HG02938 (cell line): ENCODE measurements at regions not wholly inside any gene's neighbourhood (a gene's known extent, or its start where the extent isn't known, plus 50 kb on each side); places are given as distances from the start of the nearest gene placed in this dataset.

Experiments used
- ATAC-seq: cut with Tn5 transposase; IDR thresholded peaks from one replicate; pipeline ENCODE4 v1.9.1; 2021; ENCODE audit warnings: mild to moderate bottlenecking, moderate library complexity; ENCODE audit not compliant: unreplicated experiment

DNA sequence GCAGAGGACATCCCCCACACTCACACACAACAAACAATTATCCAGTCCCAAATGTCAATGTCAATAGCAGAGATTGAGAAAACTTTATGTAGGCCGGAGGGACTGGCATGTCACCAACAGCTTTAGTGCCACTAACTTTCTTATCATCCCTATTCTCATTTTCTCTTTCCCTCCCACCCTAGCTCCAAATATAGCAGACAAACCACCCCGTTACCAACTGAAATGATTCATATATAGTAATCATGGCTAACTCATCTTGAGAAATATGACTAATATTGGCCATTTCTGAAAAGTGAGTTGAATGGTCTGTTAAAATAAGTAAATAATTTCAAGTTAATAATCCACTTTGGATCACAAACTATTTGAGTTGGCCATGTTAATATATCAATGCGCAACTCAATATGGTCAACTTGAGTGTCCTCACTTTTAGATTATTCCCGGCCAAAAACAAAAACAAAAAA, 242.1 kb upstream of the RND3 start:
- ATAC-seq, result peak; percentile 80

DNA sequence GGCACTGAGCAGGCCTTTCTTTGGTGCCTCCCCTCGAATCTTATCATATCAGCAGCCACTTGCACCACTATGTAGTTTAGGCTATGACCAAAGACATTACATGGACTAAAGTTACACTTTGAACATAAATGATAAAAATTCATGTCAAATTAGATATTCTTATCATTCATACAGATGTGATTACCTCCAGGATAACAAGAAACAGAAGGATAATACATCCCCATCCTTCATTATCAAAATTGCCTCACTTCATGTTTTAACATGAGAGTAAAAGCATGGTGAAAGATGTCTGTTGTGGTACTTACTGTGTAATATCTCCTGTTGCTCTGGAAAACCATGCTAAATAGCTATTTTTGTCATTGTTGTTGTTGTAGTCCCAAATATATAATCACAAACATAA, 230.8 kb upstream of the RND3 start:
- no peak for ATAC-seq

DNA sequence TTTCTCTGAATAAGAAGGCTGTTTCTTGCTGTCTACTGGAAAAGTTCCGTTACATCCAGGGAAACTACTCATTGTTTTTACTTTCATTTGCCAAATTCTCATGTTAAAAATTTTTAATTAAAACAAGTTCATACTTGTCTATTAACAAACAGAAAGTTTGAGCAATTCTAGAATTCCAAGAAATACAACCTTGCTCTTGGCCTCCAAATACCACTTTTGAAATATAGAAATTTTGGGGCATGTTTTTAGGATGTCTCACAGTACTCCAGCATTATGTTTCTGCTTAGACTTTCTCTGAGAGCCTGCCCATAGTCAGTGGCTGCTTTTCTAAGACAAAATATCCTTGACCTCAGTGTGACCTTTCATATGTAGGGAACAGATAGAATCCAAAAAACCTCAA, 228.7 kb upstream of the RND3 start:
- ATAC-seq, result no peak

DNA sequence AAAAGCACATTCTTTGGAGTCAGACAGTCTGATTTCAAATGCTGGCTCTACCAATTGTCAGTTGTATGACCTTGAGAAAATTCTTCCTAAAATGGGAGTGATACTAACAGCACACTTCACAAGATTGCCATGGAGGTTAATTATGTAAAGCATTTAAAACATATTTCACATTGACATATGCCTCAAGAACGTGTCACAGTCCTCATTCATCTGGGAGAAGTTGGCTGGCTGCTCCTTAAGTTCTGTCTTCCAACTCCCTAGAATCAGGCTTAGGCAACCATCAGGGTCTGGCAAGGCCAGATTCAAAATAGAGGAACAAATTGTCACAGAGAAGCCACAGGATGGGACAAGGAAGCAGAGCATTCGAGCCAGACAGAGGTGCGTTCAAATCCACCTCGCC, 228.0 kb upstream of the RND3 start:
- ATAC-seq, result no peak

DNA sequence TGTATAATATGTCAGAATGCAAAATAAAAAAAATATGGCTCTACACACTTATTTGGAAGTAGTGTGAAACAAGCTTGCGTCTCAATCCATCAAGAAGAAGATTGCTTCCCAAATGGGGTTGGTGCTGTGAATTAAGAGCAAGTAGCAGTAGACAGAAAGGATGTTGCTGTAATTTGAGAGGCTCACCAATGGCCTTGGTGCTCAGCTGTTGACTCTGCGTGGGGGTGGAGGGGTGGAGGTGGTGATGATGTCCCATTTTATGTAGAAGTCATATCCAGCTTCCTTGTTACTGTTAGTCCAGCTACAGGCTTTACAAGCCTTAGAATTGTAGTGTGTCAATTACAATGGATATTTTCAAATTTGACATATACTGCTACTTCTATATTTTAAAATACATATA, 223.4 kb upstream of the RND3 start:
- ATAC-seq, result no peak

DNA sequence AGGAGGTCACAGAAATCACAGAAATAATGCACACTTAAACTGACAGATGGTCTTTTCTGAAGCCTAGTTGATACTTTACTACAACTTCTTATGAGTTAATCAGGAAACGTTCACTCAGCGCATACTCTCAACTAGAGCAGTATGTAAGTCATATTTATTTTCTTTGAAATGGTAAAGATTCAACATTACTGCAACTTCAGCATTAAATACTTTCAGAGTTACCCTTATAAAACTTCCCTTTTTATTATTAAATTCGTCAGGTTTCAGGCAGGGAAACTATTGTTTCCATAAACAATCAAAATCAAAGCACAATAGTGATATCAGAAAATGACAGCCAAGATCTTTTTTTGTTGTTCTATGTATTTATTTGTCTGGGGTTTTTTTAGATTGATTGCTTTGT, 222.6 kb upstream of the RND3 start:
- no peak for ATAC-seq

DNA sequence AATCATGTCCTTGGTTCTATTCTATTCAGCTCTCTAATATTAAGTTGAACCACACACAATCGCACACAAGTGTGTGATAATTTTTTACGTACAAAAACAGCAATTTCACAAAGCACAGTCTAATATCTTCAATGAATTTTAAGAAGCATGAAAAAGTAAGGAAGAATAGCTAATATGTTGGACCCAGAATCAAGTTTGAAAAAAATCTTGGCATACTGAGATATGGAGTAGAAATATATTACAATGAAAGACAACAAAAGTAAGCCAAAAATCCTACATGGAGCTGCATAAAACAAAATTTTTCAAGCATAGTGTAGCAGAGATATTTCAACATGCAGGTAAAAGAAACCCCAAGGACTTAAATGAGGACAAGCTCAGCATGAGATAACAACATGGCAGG, 219.1 kb upstream of the RND3 start:
- ATAC-seq, result no peak

DNA sequence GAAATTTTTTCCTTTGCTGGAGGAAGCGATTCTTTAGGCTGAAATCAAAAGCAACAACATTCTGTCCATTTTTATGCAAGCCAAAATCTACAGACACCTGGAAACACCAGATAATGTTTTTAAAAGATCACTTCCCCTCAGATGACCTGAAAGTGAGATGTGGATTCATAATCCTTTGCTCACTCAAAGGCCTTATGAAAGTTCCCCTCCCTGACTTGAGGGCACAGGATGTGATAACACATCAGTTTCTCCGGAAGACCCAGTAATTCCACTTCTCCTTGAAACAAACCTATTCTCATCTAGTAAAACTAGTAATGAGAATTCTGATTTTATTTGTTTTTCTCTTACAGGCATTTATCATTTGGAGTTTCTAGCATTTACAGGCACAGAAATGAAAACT, 218.3 kb upstream of the RND3 start:
- ATAC-seq, result peak; percentile 95

DNA sequence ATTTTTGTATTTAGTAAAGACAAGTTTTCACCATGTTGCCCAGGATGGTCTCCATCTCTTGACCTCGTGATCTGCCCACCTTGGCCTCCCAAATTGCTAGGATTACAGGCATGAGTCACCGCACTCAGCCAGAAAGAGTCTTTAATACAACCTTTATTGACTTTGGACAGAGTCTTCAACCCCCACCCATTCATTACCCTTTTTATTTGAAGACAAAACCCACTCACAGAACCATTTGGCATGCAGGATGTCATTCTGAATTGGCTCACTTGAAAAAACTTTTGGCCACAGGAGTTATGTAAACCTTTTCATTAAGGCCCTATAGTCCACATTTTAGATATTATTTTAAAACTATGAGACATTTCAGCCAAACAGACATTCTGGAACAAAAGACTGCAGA, 217.9 kb upstream of the RND3 start:
- no peak for ATAC-seq

DNA sequence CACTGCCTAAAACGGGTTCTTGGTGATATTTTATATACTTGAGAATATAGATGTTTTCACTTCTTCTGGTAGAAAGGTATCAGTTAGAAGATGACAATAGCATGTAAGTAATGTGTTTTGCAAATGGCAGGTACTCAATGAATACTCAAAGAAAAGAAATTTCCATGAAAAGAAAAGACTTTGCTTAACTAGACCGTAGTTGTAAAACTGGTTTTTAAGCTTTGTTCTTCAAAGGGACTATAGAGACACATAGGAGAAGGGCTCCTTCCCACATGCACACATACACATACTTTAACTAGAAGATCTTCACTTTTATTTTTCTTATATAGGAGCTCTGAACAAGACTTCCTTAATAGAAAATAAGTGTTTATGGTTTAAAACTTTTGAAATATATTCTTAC, 215.3 kb upstream of the RND3 start:
- ATAC-seq, result no peak

DNA sequence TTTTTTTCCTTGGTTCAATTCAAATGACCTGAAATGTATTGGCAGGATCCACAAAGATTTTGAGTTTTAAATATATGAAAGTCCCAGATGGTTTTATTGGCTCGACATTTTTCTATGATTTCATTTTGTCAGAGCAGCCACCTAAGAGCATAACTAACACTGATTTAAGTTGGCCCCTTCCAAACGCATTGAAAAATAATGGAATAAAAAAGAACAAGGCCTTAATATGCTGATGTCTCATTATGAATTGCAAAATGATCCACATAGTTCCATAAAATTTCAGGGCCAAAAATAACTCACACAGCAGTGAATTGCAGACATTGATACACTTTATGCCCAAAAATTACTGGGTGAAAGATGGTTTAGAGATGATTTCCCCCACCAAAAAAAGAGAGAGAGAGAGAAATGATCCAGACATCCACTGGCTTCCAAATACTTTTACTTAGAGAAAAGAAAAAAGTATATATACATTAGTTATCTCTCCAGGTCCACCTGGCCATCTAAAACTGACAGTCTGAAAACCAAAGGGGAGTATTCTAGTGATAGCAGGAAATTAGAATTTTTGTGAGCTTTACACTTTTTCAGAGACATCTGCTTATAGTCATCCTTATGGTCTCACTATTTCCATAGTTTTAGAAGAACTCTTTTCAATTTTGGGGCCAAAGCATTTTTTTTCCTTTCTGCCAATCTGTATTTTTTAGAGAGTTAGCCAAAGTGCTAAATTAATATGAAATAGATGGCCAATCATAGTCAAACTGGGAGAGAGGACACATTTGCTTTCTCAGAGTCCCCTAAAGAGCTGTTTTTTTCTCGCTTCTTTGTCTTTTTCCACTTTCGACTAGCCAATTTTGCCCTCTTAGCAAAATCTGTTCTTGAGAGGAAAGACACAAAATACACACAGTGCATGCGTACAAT, 213.5 kb upstream of the RND3 start:
- ATAC-seq, result no peak

DNA sequence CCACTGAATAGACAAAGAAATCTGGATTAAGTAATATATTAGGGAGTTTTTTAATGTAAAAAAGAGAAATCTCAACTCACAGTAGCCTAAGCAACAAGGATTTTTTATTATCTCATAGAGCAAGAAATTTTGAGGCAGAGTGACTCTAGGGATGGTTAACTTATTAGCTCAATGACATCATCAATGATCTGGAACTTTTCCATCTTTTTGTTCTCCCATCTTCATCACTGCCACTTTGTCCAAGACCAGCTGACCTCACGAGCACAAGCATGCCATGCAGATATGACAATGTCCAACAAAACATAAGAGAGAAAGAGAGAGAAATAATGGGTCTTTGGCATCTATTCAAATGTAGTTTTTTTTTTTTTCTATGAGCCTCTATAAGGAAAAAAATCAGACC, 211.8 kb upstream of the RND3 start:
- no peak for ATAC-seq

DNA sequence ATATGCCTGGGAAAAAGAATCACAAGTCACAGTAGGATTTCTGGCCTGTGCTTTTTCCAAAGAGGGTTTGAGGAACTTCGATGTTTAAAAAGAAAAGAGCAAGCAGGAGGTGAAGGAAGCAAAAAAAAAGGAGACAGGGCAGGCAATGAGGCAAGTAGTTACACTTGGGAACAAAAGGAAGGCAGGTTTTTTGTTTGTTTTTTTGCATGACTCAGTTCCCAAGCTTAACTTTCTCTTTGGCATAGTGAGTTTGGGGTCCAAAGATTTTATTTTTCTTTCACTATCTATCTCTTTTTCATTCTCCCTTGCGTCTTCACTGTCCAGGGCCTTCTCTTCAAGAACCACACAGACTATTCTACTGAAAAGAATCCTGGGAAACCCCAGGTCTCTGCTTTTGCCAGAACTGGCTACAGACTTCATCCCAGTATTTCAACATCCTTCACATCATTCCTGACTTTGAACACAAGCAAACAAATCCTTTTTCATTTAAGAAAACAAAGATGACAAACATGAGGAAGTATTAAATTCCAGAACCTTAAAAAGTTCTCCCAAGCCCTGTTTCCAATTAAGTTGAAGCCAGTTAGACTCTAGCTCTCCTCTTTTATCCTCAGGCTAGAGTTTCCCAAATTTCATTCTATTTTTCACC, 210.7 kb upstream of the RND3 start:
- ATAC-seq, result no peak

DNA sequence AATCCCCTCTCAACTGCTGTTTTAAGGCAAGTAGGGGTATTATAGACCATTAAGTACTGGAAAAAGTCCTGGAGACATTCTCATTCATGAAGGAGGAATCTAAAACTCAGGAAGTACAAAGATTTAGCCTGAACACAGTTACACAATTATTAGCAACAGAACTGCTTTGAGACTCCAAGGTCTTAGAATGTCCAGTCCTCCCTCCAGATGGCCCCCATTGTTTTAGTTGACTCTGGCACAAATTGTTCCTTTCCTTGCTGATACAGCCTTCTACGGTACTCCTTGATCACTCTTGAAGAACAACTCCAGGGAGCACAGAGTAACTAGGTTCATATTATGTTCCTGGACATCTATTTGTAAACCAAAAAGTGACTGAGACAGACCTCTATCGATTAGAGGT, 210.1 kb upstream of the RND3 start:
- ATAC-seq, result no peak

DNA sequence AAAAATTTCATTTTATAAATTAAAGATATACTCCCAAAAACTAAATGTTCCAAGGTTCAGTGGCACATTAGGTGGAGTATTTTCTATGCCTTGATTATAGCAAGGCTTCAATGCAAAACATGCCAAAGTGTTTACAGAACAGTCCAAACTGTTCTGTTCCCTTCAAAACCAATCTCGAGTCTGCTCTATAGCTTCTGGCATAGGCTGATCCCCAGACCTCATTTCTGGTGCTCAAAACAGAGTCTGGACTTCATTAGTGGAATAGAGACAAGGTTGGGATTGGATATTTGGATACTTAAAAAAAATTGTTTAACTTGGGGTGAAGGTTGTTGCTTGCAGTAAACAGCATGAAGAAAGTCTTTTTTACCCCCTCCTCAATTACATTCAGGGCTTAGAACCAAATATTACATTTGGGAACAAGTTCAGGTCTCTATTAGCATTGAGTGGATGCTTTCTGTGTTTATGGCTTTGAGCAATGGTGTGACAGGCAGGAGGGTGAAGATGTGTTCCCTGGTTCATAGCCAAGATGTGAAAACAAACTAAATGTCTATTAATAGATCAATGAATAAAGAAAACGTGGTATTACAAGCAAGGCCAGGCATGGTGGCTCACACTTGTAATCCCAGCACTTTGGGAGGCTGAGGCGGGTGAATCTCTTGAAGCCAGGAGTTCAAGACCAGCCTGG, 208.1 kb upstream of the RND3 start:
- no peak for ATAC-seq

DNA sequence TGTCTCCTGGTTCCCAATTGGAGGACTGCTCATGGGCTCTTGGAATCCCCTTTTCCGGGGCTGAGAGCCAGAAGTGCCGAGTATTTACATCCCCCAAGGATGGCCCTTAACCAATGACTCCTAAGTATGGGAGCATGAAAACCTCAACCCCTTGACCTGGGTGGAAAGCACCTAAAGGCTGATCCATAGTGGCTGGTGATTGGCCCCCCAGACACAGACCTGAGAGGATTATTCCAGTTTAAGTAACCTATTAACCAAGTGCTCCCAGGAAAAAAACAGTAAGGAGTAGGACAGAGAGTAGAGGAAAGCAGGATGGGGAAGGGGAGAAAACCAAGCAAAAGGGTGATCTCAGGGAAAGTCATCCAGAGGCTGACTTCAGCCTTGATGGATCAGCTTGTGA, 206.1 kb upstream of the RND3 start:
- no peak for ATAC-seq

DNA sequence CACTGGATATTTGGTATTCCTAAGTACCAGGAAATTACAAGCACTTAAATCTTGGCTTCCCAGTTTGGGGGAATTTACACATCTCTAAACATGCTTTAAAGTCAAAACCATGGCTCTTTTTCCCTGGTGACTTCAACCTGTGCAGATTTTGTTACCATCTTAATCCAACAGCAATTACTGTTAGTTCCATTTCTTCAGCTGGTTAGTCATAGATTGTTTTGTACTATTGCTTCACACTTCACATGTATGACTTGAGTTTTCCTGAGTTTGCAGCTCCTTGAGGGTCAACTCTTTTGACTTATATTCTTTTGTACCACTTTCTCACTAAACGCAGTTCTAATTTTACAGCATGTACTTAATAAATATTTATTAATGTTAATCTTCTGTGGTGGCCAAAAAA, 203.4 kb upstream of the RND3 start:
- ATAC-seq, result no peak

DNA sequence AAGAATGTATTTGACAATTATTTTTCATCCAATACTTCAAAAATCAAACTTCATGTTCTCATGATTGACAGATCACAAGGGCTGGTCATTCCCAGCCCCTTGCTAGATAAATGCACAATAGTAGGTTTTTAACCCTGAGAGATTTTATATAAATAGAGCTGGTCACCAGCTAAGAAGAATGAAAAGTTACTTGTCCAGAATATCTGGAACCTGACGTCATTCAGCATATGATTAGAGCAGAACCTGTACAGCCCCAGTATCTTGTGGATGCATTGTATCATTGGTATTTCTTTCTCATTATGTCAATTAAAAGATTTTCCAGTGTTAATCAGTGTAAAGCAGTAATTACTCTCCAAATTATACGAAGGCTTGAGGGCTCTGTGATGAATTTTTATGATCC, 202.8 kb upstream of the RND3 start:
- no peak for ATAC-seq

DNA sequence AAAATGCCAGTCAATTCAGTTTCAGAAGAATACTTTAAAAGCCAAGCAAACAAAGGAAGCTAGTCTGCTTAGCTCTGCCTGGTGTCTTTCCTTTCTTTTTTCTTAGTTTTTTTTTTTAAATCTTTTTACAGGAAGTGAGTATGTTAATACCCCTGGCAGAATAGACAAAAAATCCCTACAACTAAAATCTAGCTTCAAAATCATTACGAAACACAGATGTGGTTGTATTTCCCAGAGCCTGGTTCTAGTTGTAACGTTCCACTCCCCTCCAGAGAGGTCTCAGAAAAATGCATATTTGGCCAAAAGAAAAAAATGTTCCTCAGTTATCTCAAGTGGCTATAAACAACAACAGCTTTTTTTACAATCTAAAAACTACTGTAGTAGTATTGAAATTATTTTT, 202.1 kb upstream of the RND3 start:
- ATAC-seq, result no peak

DNA sequence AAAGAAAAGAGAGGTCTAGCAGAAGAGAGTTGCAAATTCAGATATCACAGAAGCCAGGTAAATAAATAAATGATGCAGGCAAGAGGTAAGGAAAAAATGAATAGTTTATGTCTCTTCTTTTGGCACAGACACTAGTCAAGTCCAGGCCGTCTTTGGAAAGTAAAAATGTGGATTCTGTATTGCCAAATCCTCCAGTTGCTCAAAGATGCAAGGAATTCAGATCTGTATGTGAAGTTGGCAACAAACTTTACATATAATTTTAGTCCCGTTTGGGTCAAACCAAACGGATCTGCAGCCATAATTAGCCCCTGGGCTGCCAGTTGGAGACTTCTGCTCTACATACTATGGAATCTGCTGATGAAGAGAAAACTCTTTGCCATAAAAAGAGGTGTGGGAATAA, 200.5 kb upstream of the RND3 start:
- no peak for ATAC-seq

DNA sequence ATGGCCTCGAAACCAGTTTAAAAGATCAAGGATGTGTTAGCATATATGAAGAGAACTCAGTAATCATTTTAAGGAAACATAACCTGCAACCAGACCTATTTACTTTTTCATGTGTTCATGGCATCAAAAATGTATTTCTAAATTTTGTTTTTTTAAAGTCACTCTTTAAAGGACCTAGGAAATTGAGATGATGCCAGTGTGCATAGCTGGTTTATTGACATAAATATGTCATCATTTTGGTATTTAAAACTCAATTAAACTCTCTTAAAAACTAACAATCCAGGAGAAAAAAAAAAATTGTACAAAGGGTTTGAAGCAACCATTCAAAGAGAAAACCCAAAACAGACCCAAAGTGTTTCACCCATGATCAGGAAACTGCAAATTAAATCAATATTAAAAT, 198.9 kb upstream of the RND3 start:
- no peak for ATAC-seq
